ENCODE measurements at regions not wholly inside any gene's neighbourhood (a gene's known extent, or its start where the extent isn't known, plus 50 kb on each side); places are given as distances from the start of the nearest gene placed in this dataset.

DNA sequence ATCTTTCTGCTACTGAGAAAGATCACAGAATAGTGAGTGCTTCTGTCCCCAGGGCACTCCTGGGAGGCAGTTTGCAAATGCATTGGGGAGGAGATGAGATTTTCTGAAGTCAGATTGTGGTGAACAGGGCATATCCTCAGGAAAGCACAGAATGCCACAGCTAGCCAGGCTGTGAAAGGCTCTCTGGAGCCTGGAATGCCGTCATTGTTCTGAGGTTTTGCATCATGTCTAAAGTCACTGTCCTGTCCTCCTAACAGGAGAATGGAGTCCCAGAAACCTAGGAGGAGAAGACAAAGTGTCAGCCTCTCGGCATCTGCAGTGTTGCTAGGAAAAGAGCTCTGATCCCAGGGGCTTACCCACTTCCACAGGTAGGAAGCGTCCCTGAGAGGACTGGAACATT, 69.2 kb upstream of the IGFBP3 start:
- no peak for TF ChIP-seq POLR2A (IDR thresholded peaks at IDR 0.05; ENCODE audit: extremely low read depth, insufficient read length)
- TF ChIP-seq, protein P1, sequence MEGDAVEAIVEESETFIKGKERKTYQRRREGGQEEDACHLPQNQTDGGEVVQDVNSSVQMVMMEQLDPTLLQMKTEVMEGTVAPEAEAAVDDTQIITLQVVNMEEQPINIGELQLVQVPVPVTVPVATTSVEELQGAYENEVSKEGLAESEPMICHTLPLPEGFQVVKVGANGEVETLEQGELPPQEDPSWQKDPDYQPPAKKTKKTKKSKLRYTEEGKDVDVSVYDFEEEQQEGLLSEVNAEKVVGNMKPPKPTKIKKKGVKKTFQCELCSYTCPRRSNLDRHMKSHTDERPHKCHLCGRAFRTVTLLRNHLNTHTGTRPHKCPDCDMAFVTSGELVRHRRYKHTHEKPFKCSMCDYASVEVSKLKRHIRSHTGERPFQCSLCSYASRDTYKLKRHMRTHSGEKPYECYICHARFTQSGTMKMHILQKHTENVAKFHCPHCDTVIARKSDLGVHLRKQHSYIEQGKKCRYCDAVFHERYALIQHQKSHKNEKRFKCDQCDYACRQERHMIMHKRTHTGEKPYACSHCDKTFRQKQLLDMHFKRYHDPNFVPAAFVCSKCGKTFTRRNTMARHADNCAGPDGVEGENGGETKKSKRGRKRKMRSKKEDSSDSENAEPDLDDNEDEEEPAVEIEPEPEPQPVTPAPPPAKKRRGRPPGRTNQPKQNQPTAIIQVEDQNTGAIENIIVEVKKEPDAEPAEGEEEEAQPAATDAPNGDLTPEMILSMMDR (IDR thresholded peaks at IDR 0.05; ENCODE audit: low read depth, low read length): no peak
